ENCODE measurements at regions not wholly inside any gene's neighbourhood (a gene's known extent, or its start where the extent isn't known, plus 50 kb on each side); places are given as distances from the start of the nearest gene placed in this dataset.

- Histone ChIP-seq H3K27me3 (ENCODE audit: control insufficient read depth, insufficient read depth) (no peaks in the 10 kb centered on the region), H3K4me3 (ENCODE audit: low read length) (no peak overlapping the region), H3K27ac (ENCODE audit: low read length) (no peak overlapping the region), H3K4me1 (ENCODE audit: control insufficient read depth, insufficient read depth, low read length) (no peaks in the 10 kb centered on the region), H3K9me3 (ENCODE audit: control insufficient read depth, low read length) (no peaks in the 10 kb centered on the region)
- intact Hi-C loops (cut with DNase I) = no loop called here
- DNase-seq (no peak), ATAC-seq (no peak)
- 97% methylated on average over 2 of the region's 2 CpGs for WGBS
Observed at GRCh38 chr1:199746666-199747384, 280.7 kb upstream of the NR5A2 start.

GRCh38 chr1:199747984-199748383 lies 279.5 kb upstream of the NR5A2 start:
- DNase-seq (no peak), ATAC-seq (no peak)
- Histone ChIP-seq H3K4me3 (ENCODE audit: low read length) (no peak overlapping the region), H3K27ac (ENCODE audit: low read length) (no peak overlapping the region), H3K27me3 (ENCODE audit: control insufficient read depth, insufficient read depth) (no peaks in the 10 kb centered on the region), H3K4me1 (ENCODE audit: control insufficient read depth, insufficient read depth, low read length) (no peaks in the 10 kb centered on the region), H3K9me3 (ENCODE audit: control insufficient read depth, low read length) (no peaks in the 10 kb centered on the region)
- intact Hi-C loops (cut with DNase I) = no loop called here
- WGBS = 31% methylated on average over 17 of the region's 17 CpGs

DNA sequence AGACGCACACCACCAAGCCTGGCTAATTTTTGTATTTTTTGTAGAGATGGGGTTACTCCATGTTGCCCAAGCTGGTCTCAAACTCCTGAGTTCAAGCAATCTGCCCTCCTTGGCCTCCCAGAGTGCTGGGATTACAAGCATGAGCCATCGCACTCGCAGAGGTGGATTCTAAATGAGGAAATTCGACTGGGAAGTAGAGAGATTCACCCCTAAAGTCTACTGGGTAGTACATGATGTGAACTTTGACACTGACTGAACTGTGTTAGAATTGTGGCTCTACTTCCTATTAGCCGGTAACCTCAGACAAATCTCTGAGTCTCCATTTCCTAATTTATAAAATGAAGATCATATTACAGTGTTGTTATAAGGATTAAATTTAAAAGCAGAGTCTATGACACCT lies 276.0 kb upstream of the NR5A2 start:
- 87% methylated on average over 5 of the region's 5 CpGs for WGBS
- Histone ChIP-seq H3K4me1 (ENCODE audit: control insufficient read depth, insufficient read depth, low read length) (no peaks in the 10 kb centered on the region), H3K27me3 (ENCODE audit: control insufficient read depth, insufficient read depth) (no peaks in the 10 kb centered on the region), H3K27ac (ENCODE audit: low read length) (no peak overlapping the region), H3K4me3 (ENCODE audit: low read length) (no peak overlapping the region), H3K9me3 (ENCODE audit: control insufficient read depth, low read length) (no peaks in the 10 kb centered on the region)
- ATAC-seq (no peak), DNase-seq (no peak)
- intact Hi-C loops (cut with DNase I) = no loop called here

DNA sequence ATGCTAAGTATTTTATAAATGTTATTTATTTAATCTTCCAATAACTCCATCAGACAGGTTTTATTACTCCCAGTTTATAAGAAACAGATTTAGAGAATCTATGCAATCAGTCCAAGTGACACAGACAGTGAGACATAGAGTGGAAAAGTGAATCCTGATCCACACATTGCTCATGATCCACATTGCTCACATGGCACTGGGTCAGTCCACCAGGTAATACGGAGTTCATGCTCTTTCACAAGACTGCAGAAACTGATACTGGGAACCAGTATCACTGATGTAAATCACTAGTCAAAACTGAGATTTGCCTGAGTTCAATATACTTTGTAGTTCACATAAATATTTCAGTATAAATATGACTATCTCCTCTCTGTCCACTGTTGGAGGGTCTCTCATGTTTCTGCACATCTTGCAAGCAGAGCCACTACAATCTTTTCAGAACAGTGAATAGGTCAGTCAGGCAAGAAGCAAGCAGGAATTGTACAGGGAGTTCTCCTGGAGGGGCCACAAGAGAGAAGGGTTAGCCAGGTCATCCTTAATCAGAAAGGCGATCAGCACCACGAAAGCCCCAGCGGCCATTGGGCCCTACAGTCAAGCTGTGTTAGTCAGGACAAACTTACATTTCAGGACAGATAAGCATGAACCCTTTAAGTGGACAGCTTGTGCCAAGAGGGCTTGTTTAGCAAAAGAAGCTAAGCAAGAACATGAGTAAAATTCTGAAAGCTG lies 275.4 kb upstream of the NR5A2 start:
- Histone ChIP-seq H3K27me3 (ENCODE audit: control insufficient read depth, insufficient read depth) (no peaks in the 10 kb centered on the region), H3K27ac (ENCODE audit: low read length) (no peak overlapping the region), H3K4me3 (ENCODE audit: low read length) (no peak overlapping the region), H3K9me3 (ENCODE audit: control insufficient read depth, low read length) (no peaks in the 10 kb centered on the region), H3K4me1 (ENCODE audit: control insufficient read depth, insufficient read depth, low read length) (no peaks in the 10 kb centered on the region)
- no peak for DNase-seq
- 82% methylated on average over 4 of the region's 4 CpGs for WGBS
- intact Hi-C loops (cut with DNase I) = no loop called here
- no peak for ATAC-seq

- DNase-seq = no peak
- ATAC-seq = no peak
- H3K9me3 ChIP-seq (ENCODE audit: control insufficient read depth, low read length) = no peaks in the 10 kb centered on the region
- intact Hi-C loops (cut with DNase I) = no loop called here
- 85% methylated on average over 2 of the region's 2 CpGs for WGBS
- H3K27ac ChIP-seq (ENCODE audit: low read length) = no peak overlapping the region
- no peaks in the 10 kb centered on the region for H3K4me1 ChIP-seq (ENCODE audit: control insufficient read depth, insufficient read depth, low read length)
- H3K4me3 ChIP-seq (ENCODE audit: low read length) = no peak overlapping the region
- no peaks in the 10 kb centered on the region for H3K27me3 ChIP-seq (ENCODE audit: control insufficient read depth, insufficient read depth)
Observed at GRCh38 chr1:199752688-199753027, 274.9 kb upstream of the NR5A2 start.

- ATAC-seq (no peak), DNase-seq (no peak)
- Histone ChIP-seq H3K9me3 (ENCODE audit: control insufficient read depth, low read length) (no peaks in the 10 kb centered on the region), H3K4me3 (ENCODE audit: low read length) (no peak overlapping the region), H3K27ac (ENCODE audit: low read length) (no peak overlapping the region), H3K27me3 (ENCODE audit: control insufficient read depth, insufficient read depth) (no peaks in the 10 kb centered on the region), H3K4me1 (ENCODE audit: control insufficient read depth, insufficient read depth, low read length) (no peaks in the 10 kb centered on the region)
- intact Hi-C loops (cut with DNase I) = no loop called here
- WGBS = 69% methylated on average over 2 of the region's 2 CpGs
Observed at GRCh38 chr1:199753513-199753912, 274.0 kb upstream of the NR5A2 start.

GRCh38 chr1:199756066-199756465 lies 271.4 kb upstream of the NR5A2 start:
- no peaks in the 10 kb centered on the region for H3K4me1 ChIP-seq (ENCODE audit: control insufficient read depth, insufficient read depth, low read length)
- no peak for DNase-seq
- no peaks in the 10 kb centered on the region for H3K9me3 ChIP-seq (ENCODE audit: control insufficient read depth, low read length)
- no peak for ATAC-seq
- no peak overlapping the region for H3K27ac ChIP-seq (ENCODE audit: low read length)
- intact Hi-C loops (cut with DNase I) = no loop called here
- WGBS = 41% methylated on average over 2 of the region's 2 CpGs
- H3K4me3 ChIP-seq (ENCODE audit: low read length) = no peak overlapping the region
- no peaks in the 10 kb centered on the region for H3K27me3 ChIP-seq (ENCODE audit: control insufficient read depth, insufficient read depth)

DNA sequence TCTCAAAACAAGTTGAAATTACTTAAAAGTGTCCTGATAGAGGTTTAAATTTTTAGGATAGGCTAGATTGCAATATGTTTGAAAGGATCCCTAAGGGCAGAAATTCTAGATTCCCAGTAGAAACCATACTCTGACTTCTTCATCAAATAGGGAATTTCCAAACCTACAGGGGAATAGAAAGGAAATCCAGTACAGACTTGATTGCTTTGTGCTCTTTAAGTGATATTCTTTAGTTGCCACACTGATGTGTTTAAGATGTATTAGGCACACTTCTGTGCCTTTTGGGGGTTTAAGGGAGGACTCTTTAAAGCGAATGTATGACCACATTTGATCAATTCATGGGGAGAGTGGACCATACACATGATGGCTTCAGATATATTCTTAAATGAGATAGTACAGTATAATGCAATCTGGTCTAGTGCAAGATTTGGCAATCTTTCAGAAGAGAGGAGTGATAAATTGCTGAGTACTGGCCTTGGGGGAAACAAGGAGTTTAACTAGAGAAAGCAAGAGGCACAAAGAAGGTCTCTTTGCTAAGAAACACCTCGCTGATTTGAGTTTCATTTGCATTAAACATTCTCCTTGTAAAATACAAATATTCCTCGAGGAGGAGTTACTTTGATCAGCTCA lies 268.8 kb upstream of the NR5A2 start:
- H3K27me3 ChIP-seq (ENCODE audit: control insufficient read depth, insufficient read depth) = no peaks in the 10 kb centered on the region
- DNase-seq = no peak
- H3K9me3 ChIP-seq (ENCODE audit: control insufficient read depth, low read length) = no peaks in the 10 kb centered on the region
- intact Hi-C loops (cut with DNase I) = no loop called here
- H3K4me1 ChIP-seq (ENCODE audit: control insufficient read depth, insufficient read depth, low read length) = no peaks in the 10 kb centered on the region
- WGBS = 72% methylated on average over 3 of the region's 3 CpGs
- no peak overlapping the region for H3K4me3 ChIP-seq (ENCODE audit: low read length)
- no peak overlapping the region for H3K27ac ChIP-seq (ENCODE audit: low read length)
- ATAC-seq = no peak

DNA sequence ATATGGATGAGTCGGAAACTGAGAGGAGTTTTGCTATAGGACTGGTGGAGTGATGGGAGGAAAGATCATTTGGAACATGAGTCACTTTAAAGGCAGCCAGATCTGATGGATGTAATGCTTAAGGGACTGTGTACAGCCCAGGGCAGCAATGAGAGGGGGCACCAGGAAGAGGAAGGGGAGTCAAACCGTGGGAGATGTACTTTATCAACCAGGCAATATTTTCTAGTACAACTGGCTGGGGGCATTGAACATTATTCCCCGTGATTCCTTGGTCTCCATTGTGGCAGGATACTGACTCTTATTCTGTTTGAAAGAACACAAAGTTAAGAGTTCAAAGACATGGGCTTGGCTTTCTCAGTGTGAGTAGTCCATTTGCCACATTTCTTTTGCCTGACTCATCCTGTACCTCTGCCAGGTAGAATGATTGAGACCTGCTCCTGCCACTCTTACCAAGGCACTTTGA lies 268.2 kb upstream of the NR5A2 start:
- 67% methylated on average over 3 of the region's 3 CpGs for WGBS
- no peak overlapping the region for H3K27ac ChIP-seq (ENCODE audit: low read length)
- H3K4me1 ChIP-seq (ENCODE audit: control insufficient read depth, insufficient read depth, low read length) = no peaks in the 10 kb centered on the region
- no peaks in the 10 kb centered on the region for H3K9me3 ChIP-seq (ENCODE audit: control insufficient read depth, low read length)
- no peaks in the 10 kb centered on the region for H3K27me3 ChIP-seq (ENCODE audit: control insufficient read depth, insufficient read depth)
- H3K4me3 ChIP-seq (ENCODE audit: low read length) = no peak overlapping the region
- ATAC-seq (no peak), DNase-seq (no peak)
- intact Hi-C loops (cut with DNase I) = no loop called here

GRCh38 chr1:199762572-199762971 lies 264.9 kb upstream of the NR5A2 start:
- Histone ChIP-seq H3K4me1 (ENCODE audit: control insufficient read depth, insufficient read depth, low read length) (no peaks in the 10 kb centered on the region), H3K9me3 (ENCODE audit: control insufficient read depth, low read length) (no peaks in the 10 kb centered on the region), H3K27me3 (ENCODE audit: control insufficient read depth, insufficient read depth) (no peaks in the 10 kb centered on the region), H3K4me3 (ENCODE audit: low read length) (no peak overlapping the region), H3K27ac (ENCODE audit: low read length) (no peak overlapping the region)
- WGBS = 69% methylated on average over 5 of the region's 5 CpGs
- ATAC-seq (no peak), DNase-seq (no peak)
- intact Hi-C loops (cut with DNase I) = no loop called here

DNA sequence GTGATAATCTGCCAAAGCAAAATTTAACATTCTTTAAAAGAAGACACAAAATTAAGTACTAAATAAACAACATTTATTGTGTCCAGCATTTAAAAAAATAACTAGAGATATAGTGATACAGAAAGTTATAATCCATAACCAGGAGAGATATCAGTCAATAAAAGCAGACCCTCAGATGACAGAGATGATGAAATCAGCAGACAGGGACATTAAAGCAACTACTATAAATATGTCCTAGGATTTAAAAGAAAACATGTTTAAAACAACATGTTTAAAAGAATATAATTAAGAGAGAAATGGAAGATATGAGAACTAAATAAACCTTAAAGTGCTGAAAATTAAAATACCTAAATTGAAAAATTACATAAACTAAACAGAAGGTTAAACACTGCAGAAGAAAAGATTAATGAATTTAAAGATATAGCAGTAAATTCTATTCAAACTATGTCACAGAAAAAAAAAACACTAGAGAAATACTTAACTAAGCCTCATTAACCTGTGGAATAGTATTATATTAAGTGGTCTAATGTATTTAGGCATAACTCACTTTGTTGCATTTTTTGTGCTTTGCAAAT lies 261.2 kb upstream of the NR5A2 start:
- intact Hi-C loops (cut with DNase I) = no loop called here
- H3K27ac ChIP-seq (ENCODE audit: low read length) = no peak overlapping the region
- DNase-seq (no peak), ATAC-seq (no peak)
- no peaks in the 10 kb centered on the region for H3K27me3 ChIP-seq (ENCODE audit: control insufficient read depth, insufficient read depth)
- no peaks in the 10 kb centered on the region for H3K4me1 ChIP-seq (ENCODE audit: control insufficient read depth, insufficient read depth, low read length)
- no peak overlapping the region for H3K4me3 ChIP-seq (ENCODE audit: low read length)
- H3K9me3 ChIP-seq (ENCODE audit: control insufficient read depth, low read length) = no peaks in the 10 kb centered on the region

Data from right cardiac atrium (tissue), 5 donors.